HuH-7.5 (cell line): ENCODE measurements at regions not wholly inside any gene's neighbourhood (a gene's known extent, or its start where the extent isn't known, plus 50 kb on each side); places are given as distances from the start of the nearest gene placed in this dataset.
"Not testable (repeated sequence)": the region's sequence is repeated elsewhere in the genome, so short reads cannot be mapped to it uniquely, and the experiment has no call there.

Source experiments
- DNase-seq: peaks from one replicate; pipeline ENCODE4 v3.0.0; 2011; ENCODE audit warnings: low spot score

DNA sequence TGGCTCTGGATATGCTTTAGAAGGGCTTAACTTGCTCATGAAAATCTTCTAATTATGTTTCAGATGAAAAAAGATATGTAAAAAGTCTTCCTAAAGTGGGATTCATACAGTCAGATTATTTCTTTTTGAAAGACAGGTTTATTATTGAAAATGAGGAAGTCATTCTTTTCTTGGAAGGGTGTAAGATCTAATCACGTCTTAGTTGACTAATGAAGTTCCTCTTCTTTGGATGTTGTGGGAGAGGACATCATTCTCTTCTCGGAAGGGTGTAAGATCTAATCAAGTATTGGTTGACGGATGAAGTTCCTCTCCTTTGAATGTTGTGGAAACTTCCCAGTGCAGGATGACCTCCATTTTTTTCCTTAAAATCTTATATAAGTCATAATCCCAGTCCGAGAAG lies 74.9 kb downstream of the ALG10 start:
- no peak for DNase-seq

- DNase-seq: no peak
Observed at GRCh38 chr12:34105392-34105933, 83.2 kb downstream of the ALG10 start.

GRCh38 chr12:34106172-34106571 lies 83.9 kb downstream of the ALG10 start:
- DNase-seq: no peak

- no peak for DNase-seq
Observed at GRCh38 chr12:34107016-34107415, 84.7 kb downstream of the ALG10 start.

- no peak for DNase-seq
Observed at GRCh38 chr12:34107781-34108404, 85.6 kb downstream of the ALG10 start.

- DNase-seq: no peak
Observed at GRCh38 chr12:34108405-34108803, 86.1 kb downstream of the ALG10 start.

DNA sequence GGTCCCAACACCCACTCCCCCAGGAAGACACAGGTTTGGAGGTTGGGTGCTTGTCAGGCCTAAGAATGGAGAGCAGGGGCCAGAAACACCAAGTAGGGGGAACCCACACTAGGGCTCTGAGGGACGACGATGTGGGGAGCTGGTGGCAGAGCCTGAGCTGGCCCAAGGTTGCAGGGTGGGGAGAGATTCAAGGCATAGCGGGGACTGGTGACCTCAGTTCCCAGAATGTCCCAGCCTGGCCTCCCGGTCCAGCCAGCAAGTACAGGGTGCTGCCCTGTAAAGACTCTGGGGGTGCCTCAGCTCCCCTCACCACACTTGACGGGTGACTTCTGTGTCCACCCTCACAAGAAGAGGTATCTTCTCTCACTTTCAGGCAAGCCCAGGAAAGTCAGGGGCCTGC lies 86.7 kb downstream of the ALG10 start:
- DNase-seq: no peak

DNA sequence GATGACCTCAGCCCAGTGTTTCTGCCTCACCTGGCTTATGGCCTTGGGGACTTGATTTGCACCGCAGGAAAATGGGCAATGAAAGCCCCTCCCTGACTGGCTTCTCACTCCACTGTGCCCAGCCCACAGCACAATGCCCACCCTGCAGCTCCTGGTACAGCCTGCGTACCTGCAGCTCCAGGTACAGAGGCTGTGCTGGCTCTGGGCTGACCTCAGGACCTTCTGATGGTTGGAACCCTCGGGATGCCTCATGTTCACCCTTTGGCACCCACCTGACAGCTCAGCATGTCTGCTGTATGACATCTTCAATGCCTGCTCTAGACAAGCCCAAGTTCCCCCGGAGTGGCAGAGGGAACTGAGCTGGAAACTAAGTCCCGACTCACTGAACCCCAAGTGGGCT lies 87.1 kb downstream of the ALG10 start:
- DNase-seq: no peak

GRCh38 chr12:34109909-34110531 lies 87.7 kb downstream of the ALG10 start:
- DNase-seq: not testable (repeated sequence)

GRCh38 chr12:34119366-34119765 lies 97.1 kb downstream of the ALG10 start:
- no peak for DNase-seq

DNA sequence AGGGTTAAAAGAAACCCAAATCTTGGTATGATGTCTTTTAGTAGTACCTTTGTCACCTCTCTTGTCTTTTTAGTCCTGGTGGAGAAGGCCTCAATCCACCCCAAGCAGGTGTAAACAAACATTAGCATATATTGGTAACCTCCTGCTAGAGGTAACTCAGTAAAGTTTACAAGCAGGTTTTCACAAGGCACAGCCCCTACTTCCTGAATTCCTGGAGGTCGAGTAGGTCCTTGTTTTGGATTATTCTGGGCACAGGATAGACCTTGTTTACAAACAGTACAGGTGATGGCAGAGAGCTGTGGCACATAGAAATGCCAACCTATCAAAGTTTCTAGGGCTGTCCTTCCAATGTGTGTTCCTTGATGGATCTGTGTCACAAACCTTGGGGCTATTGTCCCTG lies 99.1 kb downstream of the ALG10 start:
- no peak for DNase-seq

GRCh38 chr12:34123092-34123491 lies 100.8 kb downstream of the ALG10 start:
- DNase-seq: peak; percentile 33

- DNase-seq: no peak
Observed at GRCh38 chr12:34124608-34125007, 102.3 kb downstream of the ALG10 start.

DNA sequence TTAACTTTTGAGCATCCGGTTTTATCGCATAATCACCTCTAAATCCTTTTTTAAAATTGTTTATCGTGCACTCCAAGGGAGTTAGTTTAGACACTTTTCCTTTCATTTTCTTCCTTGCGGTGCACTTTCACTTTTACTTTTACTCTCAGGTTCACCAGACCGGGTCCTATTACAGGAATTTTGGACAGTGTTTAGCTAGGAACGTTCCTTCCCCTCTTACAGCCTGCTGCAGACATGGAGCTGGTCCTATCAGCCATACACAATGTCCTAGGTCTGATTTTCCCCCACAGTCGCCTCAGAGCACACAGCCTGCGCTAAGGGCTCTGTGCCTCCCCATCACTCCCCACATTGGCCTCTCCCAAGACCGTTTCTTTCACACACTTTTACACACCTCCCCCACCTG lies 103.9 kb downstream of the ALG10 start:
- no peak for DNase-seq

DNA sequence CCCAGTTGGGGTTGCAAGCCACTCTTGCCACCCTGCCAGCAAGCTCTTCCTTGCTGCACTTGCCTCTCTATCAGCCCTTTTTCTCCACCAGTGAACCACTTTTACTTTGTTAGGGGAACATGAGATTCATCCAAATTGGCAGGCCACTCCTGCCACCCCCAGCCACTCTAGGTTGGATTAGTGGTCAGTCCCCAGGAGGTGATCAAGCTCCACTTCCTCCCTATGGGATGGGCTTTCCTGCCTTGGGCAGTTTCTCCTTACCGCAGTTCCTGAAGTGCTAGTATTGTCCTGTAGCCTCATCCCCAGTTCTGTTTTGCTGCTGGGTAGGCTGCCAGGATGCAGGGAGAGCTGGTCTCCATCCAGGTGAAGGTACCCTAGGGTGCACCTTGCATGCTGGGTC lies 104.5 kb downstream of the ALG10 start:
- DNase-seq: no peak

- DNase-seq: not testable (repeated sequence)
Observed at GRCh38 chr12:34127379-34127778, 105.1 kb downstream of the ALG10 start.

GRCh38 chr12:34142430-34142829 lies 120.1 kb downstream of the ALG10 start:
- DNase-seq: no peak

DNA sequence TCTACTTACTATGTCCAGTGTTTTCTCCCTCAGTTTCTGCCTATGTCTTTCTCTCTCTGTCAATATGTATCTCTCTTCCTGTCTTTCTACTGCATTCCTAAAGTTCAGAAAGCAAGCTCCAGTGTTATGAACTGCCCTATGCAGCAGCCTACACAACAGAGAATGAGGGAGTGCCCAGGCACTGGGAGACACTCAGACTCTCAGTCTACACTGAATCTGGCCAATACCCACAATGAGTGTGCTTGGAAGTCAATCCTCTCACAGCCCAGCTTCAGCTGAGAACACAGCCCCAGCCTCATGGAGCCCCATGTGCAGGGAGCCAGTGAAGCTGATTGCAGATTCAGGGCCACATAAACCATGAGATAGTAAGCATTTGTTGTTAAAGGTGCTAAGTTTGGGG lies 128.7 kb downstream of the ALG10 start:
- DNase-seq: no peak

- no peak for DNase-seq
Observed at GRCh38 chr12:34163443-34163842, 141.1 kb downstream of the ALG10 start.

DNA sequence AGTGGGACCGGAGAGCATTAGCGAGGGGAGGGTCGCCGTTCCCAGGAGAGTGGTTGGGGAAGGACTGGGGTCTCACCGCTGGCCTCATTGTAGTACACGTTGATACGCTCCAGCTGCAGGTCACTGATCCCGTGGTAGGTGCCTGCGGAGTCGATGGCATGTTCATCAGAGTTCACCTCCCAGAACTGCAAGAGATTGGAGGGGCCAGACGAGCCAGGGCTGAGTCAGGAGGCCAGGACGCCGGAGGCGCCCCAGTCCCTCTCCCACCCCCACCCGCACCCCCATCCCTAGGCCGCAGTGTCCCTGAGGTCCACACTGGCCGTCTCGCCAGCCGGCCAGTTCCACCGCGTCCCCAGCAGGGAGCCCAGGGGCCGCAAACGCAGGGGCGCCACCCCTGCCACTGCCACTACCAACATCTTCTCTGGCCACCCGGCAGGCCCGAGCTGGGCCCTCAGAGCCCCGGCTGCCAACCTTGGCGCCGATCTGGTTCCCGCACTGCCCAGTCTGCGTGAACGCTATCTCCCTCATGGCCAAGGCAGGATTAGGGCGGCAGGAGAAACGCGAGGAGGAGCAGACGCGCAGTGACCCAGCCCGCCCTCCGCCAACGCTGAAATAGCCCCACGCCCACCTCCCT lies 144.2 kb downstream of the ALG10 start:
- no peak for DNase-seq

DNA sequence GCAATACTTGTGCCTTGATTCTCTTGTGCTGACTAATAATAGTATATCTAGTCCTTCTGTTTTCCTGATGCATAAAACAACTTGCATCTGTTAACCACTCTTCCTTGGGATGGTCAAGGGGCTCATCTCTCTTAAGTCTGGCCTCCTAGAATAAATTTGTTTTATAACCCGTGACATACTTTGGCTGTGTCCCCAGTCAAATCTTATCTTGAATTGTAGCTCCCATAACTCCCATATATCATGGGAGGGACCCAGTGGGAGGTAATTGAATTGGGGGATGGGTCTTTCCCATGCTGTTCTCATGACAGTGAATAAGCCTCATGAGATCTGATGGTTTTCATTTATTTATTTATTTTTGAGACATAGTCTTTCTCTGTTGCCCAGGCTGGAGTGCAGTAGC lies 146.2 kb downstream of the ALG10 start:
- not testable (repeated sequence) for DNase-seq

DNA sequence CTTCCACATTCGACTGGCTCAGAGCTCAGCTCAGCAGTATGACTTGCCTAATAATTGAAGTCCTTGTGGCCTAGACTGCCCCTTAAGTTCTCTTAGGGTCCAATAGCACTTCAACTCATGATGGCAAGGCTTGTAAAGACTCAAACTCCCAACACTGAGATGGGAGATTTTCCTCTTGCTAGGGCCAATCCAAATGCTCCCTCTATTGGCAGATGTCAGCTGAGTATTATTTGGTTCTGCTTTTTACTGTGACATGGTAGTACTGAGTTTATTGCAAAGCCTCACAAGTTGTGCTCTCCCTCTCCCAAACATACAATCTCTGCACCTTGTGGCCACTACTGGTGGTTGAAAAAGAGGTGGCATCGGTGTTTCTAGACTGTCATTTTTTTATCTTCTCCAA lies 164.2 kb downstream of the ALG10 start:
- DNase-seq: no peak

- no peak for DNase-seq
Observed at GRCh38 chr12:34188974-34189373, 166.7 kb downstream of the ALG10 start.
